ENCODE measurements at regions not wholly inside any gene's neighbourhood (a gene's known extent, or its start where the extent isn't known, plus 50 kb on each side); places are given as distances from the start of the nearest gene placed in this dataset.
A peak's percentile ranks its signal among the peaks of the same experiment; 100 is the strongest.

- DNase-seq, result no peak
- peaks cover 1% of the 10 kb centered on the region for H3K27me3 Mint-ChIP-seq (ENCODE audit: unreplicated experiment)
- peaks cover 10% of the 10 kb centered on the region for H3K4me1 Mint-ChIP-seq (ENCODE audit: low read depth, unreplicated experiment)
- H3K4me3 Mint-ChIP-seq (ENCODE audit: unreplicated experiment), result no peak overlapping the region
- H3K36me3 Mint-ChIP-seq (ENCODE audit: unreplicated experiment), result no peaks in the 10 kb centered on the region
- no peak for TF ChIP-seq CTCF (IDR thresholded peaks at IDR 0.05; ENCODE audit: partially characterized antibody, unreplicated experiment)
- H3K9me3 Mint-ChIP-seq (ENCODE audit: unreplicated experiment), result peaks cover 2% of the 10 kb centered on the region
- H3K27ac Mint-ChIP-seq (ENCODE audit: unreplicated experiment), result no peak overlapping the region
Observed at GRCh38 chr14:87052646-87053225, 940.2 kb downstream of the GALC start.

GRCh38 chr14:87050421-87050820, 942.6 kb downstream of the GALC start:
- Mint-ChIP-seq H3K27me3 (ENCODE audit: unreplicated experiment) (peaks cover 1% of the 10 kb centered on the region), H3K4me1 (ENCODE audit: low read depth, unreplicated experiment) (peaks cover 10% of the 10 kb centered on the region), H3K4me3 (ENCODE audit: unreplicated experiment) (no peak overlapping the region), H3K27ac (ENCODE audit: unreplicated experiment) (no peak overlapping the region), H3K36me3 (ENCODE audit: unreplicated experiment) (no peaks in the 10 kb centered on the region), H3K9me3 (ENCODE audit: unreplicated experiment) (peaks cover 2% of the 10 kb centered on the region)
- no peak for DNase-seq
- TF ChIP-seq CTCF (IDR thresholded peaks at IDR 0.05; ENCODE audit: partially characterized antibody, unreplicated experiment), result no peak

- H3K27me3 Mint-ChIP-seq (ENCODE audit: unreplicated experiment), result peaks cover 1% of the 10 kb centered on the region
- no peak overlapping the region for H3K27ac Mint-ChIP-seq (ENCODE audit: unreplicated experiment)
- no peak overlapping the region for H3K4me3 Mint-ChIP-seq (ENCODE audit: unreplicated experiment)
- TF ChIP-seq CTCF (IDR thresholded peaks at IDR 0.05; ENCODE audit: partially characterized antibody, unreplicated experiment), result peak; percentile 86
- peaks cover 10% of the 10 kb centered on the region for H3K4me1 Mint-ChIP-seq (ENCODE audit: low read depth, unreplicated experiment)
- H3K9me3 Mint-ChIP-seq (ENCODE audit: unreplicated experiment), result peaks cover 2% of the 10 kb centered on the region
- DNase-seq, result peak; percentile 60
- H3K36me3 Mint-ChIP-seq (ENCODE audit: unreplicated experiment), result no peaks in the 10 kb centered on the region
Observed at GRCh38 chr14:87049950-87050349, 943.0 kb downstream of the GALC start.

GRCh38 chr14:87046960-87047359, 946.0 kb downstream of the GALC start:
- Mint-ChIP-seq H3K36me3 (ENCODE audit: unreplicated experiment) (no peaks in the 10 kb centered on the region), H3K9me3 (ENCODE audit: unreplicated experiment) (no peaks in the 10 kb centered on the region), H3K4me1 (ENCODE audit: low read depth, unreplicated experiment) (peaks cover 6% of the 10 kb centered on the region), H3K27ac (ENCODE audit: unreplicated experiment) (no peak overlapping the region), H3K4me3 (ENCODE audit: unreplicated experiment) (no peak overlapping the region), H3K27me3 (ENCODE audit: unreplicated experiment) (no peaks in the 10 kb centered on the region)
- no peak for DNase-seq
- TF ChIP-seq CTCF (IDR thresholded peaks at IDR 0.05; ENCODE audit: partially characterized antibody, unreplicated experiment), result no peak

GRCh38 chr14:87045956-87046355, 947.0 kb downstream of the GALC start:
- no peak for DNase-seq
- no peak overlapping the region for H3K4me3 Mint-ChIP-seq (ENCODE audit: unreplicated experiment)
- H3K4me1 Mint-ChIP-seq (ENCODE audit: low read depth, unreplicated experiment), result peaks cover 6% of the 10 kb centered on the region
- no peaks in the 10 kb centered on the region for H3K36me3 Mint-ChIP-seq (ENCODE audit: unreplicated experiment)
- no peaks in the 10 kb centered on the region for H3K27me3 Mint-ChIP-seq (ENCODE audit: unreplicated experiment)
- no peaks in the 10 kb centered on the region for H3K9me3 Mint-ChIP-seq (ENCODE audit: unreplicated experiment)
- TF ChIP-seq CTCF (IDR thresholded peaks at IDR 0.05; ENCODE audit: partially characterized antibody, unreplicated experiment), result no peak
- H3K27ac Mint-ChIP-seq (ENCODE audit: unreplicated experiment), result no peak overlapping the region

All from glutamatergic neuron (in vitro differentiated cells).